ENCODE measurements at regions not wholly inside any gene's neighbourhood (a gene's known extent, or its start where the extent isn't known, plus 50 kb on each side); places are given as distances from the start of the nearest gene placed in this dataset.

GRCh38 chr4:128403586-128403985, 116.0 kb upstream of the PGRMC2 start:
- TF ChIP-seq FIP1L1 (IDR thresholded peaks at IDR 0.05; ENCODE audit: borderline replicate concordance, insufficient read depth, low read depth, low read length) (no peak), SRF (IDR thresholded peaks at IDR 0.05; ENCODE audit: low read depth, low read length) (no peak), POLR2AphosphoS5 (IDR thresholded peaks at IDR 0.05; ENCODE audit: low read depth, low read length) (no peak), EP300 (IDR thresholded peaks at IDR 0.05; ENCODE audit: low read depth in 2 of 2, low read length in 2 of 2) (no peak), EP300 (CRISPR knock-in tag; IDR thresholded peaks at IDR 0.05; ENCODE audit: borderline replicate concordance) (no peak), CTCF (CRISPR knock-in tag; IDR thresholded peaks at IDR 0.05) (no peak), ZNF232 (CRISPR knock-in tag; IDR thresholded peaks at IDR 0.05; ENCODE audit: borderline replicate concordance) (no peak), ZNF274 (CRISPR knock-in tag; IDR thresholded peaks at IDR 0.05) (no peak), NFATC3 (CRISPR knock-in tag; IDR thresholded peaks at IDR 0.05) (no peak), ZNF574 (CRISPR knock-in tag; IDR thresholded peaks at IDR 0.05) (no peak), POLR2A (IDR thresholded peaks at IDR 0.05; ENCODE audit: insufficient read depth in 1 of 2, low read depth in 2 of 2, low read length in 2 of 2) (no peak), SIX1 (CRISPR knock-in tag; IDR thresholded peaks at IDR 0.05; ENCODE audit: borderline replicate concordance) (no peak), IRF2 (CRISPR knock-in tag; IDR thresholded peaks at IDR 0.05) (no peak), IRF1 (CRISPR knock-in tag; IDR thresholded peaks at IDR 0.05; ENCODE audit: low read depth) (no peak), EZH2 (conservative IDR thresholded peaks at IDR 0.05; ENCODE audit: low read depth, low read length) (no peak)

Measured in HepG2 (cell line).